HepG2 (cell line): ENCODE measurements at regions not wholly inside any gene's neighbourhood (a gene's known extent, or its start where the extent isn't known, plus 50 kb on each side); places are given as distances from the start of the nearest gene placed in this dataset.

ENCODE experiments used
- ATAC-seq: fragments of 200-7000 bp; cut with Tn5 transposase; 3 replicates; pipeline ENCODE4 v1.9.1; 2020; ENCODE audit warnings: mild to moderate bottlenecking, moderate library complexity
- BruUV-seq: library from RNA; stranded (reverse); fragments of 400-500 nt; replicated peaks from 2 replicates; lab custom pipeline; 2021; lab: Mats Ljungman, UMichigan
- CTCF ChIA-PET: fragments of 300-600 bp; formaldehyde crosslinking; extraction: SDS; loops from one replicate; lab custom pipeline; 2021; ENCODE audit warnings: low total read pairs, inconsistent platforms, low intra/inter-chr PET ratio; lab: Yijun Ruan, JAX
- POLR2A ChIA-PET: fragments of 350-600 bp; sonication (Branson Sonifier 250); formaldehyde crosslinking; loops from one replicate; lab custom pipeline; 2020; ENCODE audit warnings: antibody characterized with exemption, inconsistent platforms; lab: Yijun Ruan, JAX
- DNase-seq: peaks from one replicate; pipeline ENCODE4 v3.0.0-alpha.2; 2015; ENCODE audit warnings: low spot score
- FAIRE-seq: peaks from 3 replicates; lab custom pipeline; 2011; peaks lifted over from hg19 to GRCh38; lab: Jason Lieb, UNC
- H2AFZ ChIP-seq: one replicate; pipeline ENCODE4 v1.6.1; 2011; ENCODE audit warnings: low read length, inconsistent platforms
- H3K27ac ChIP-seq: fragments of 300-600 bp; 3 replicates; pipeline ENCODE4 v1.8.0; 2011; ENCODE audit warnings: mixed run types, mild to moderate bottlenecking, mixed read lengths, low read length, inconsistent platforms; ENCODE audit not compliant: insufficient read depth; ENCODE audit errors: extremely low read length
- H3K27me3 ChIP-seq, 2 experiments: fragments of 200-600 bp in 1 of 2; 2 replicates in 1 of 2; 3 replicates in 1 of 2; pipeline versions ENCODE4 v1.6.0 to v1.8.0; 2011; ENCODE audit warnings: low read length in 2 of 2, mild to moderate bottlenecking in 2 of 2, moderate library complexity in 2 of 2, inconsistent platforms in 1 of 2; ENCODE audit not compliant: insufficient read depth in 2 of 2, control insufficient read depth in 1 of 2
- H3K36me3 ChIP-seq, 2 experiments: fragments of 200-600 bp in 1 of 2; replicated peaks in 1 of 2; 2 replicates in 1 of 2; 3 replicates in 1 of 2; pipeline versions ENCODE4 v1.5.1 to v1.8.0; 2011; ENCODE audit warnings: low read length in 2 of 2, inconsistent platforms in 1 of 2; ENCODE audit not compliant: insufficient read depth in 2 of 2, control insufficient read depth in 1 of 2
- H3K4me1 ChIP-seq: 2 replicates; pipeline ENCODE4 v1.5.1; 2012; ENCODE audit warnings: low read length, inconsistent platforms; ENCODE audit not compliant: insufficient read depth
- H3K4me2 ChIP-seq: 2 replicates; pipeline ENCODE4 v1.6.0; 2011; ENCODE audit warnings: low read depth, low read length, inconsistent platforms
- H3K4me3 ChIP-seq, 3 experiments: fragments of 200-600 bp in 1 of 3; sonication (generic), shearing (Covaris generic) in 1 of 3; replicated peaks in 1 of 3; 2 replicates each; pipeline ENCODE4 v1.5.1; 2011 to 2016; ENCODE audit warnings: low read length in 3 of 3, inconsistent platforms in 2 of 3, low read depth in 2 of 3, mild to moderate bottlenecking in 2 of 3, control low read depth in 1 of 3, mixed read lengths in 1 of 3; ENCODE audit not compliant: insufficient read depth in 1 of 3
- H3K79me2 ChIP-seq: one replicate; pipeline ENCODE4 v1.6.1; 2011; ENCODE audit warnings: low read length, inconsistent platforms; ENCODE audit not compliant: insufficient read depth
- H3K9ac ChIP-seq: 2 replicates; pipeline ENCODE4 v1.6.0; 2011; ENCODE audit warnings: mild to moderate bottlenecking, low read depth, low read length, inconsistent platforms; ENCODE audit not compliant: insufficient read depth
- H3K9me3 ChIP-seq: 2 replicates; pipeline ENCODE4 v1.5.1; 2012; ENCODE audit warnings: mild to moderate bottlenecking, low read length
- H4K20me1 ChIP-seq: 2 replicates; pipeline ENCODE4 v1.6.0; 2011; ENCODE audit warnings: inconsistent platforms, mild to moderate bottlenecking, low read length, moderate library complexity; ENCODE audit not compliant: insufficient read depth
- AKAP8 ChIP-seq: sonication (generic); formaldehyde crosslinking; IDR thresholded peaks from 2 replicates; pipeline ENCODE4 v1.5.1; 2020; ENCODE audit warnings: mild to moderate bottlenecking, missing genetic modification reagents
- ARID3A ChIP-seq: IDR thresholded peaks from 2 replicates; pipeline ENCODE4 v1.6.1; 2012; ENCODE audit warnings: low read depth, low read length, improper control_type of control experiment
- ATF6 ChIP-seq: sonication (generic); formaldehyde crosslinking; conservative IDR thresholded peaks from 2 replicates; pipeline ENCODE4 v1.4.0; 2020; ENCODE audit warnings: missing genetic modification reagents
- CENPBD1 ChIP-seq: sonication (generic); formaldehyde crosslinking; IDR thresholded peaks from 2 replicates; pipeline ENCODE4 v1.8.0; 2022; ENCODE audit warnings: missing genetic modification reagents, low read depth, mild to moderate bottlenecking, borderline replicate concordance
- FOXO1 ChIP-seq: sonication (generic); formaldehyde crosslinking; IDR thresholded peaks from 2 replicates; pipeline ENCODE4 v1.4.0; 2020; ENCODE audit warnings: missing genetic modification reagents
- NR2F6 ChIP-seq, 2 experiments: IDR thresholded peaks; 2 replicates each; pipeline ENCODE4 v1.6.1; 2016; ENCODE audit warnings: antibody characterized with exemption in 1 of 2, mild to moderate bottlenecking in 1 of 2
- RAD51 ChIP-seq: fragments of 450-650 bp; IDR thresholded peaks from 2 replicates; pipeline ENCODE4 v1.6.1; 2016; ENCODE audit warnings: borderline replicate concordance
- SCMH1 ChIP-seq: sonication (generic); formaldehyde crosslinking; IDR thresholded peaks from 2 replicates; pipeline ENCODE4 v1.9.0; 2021; ENCODE audit warnings: missing genetic modification reagents, mild to moderate bottlenecking, borderline replicate concordance
- ZBTB1 ChIP-seq: sonication (generic); formaldehyde crosslinking; IDR thresholded peaks from 2 replicates; pipeline ENCODE4 v1.4.0; 2020; ENCODE audit warnings: missing genetic modification reagents, borderline replicate concordance
- ZEB1 ChIP-seq: IDR thresholded peaks from 2 replicates; pipeline ENCODE4 v1.6.1; 2012; ENCODE audit warnings: mild to moderate bottlenecking, low read depth, inconsistent platforms; ENCODE audit not compliant: insufficient replicate concordance
- ZGPAT ChIP-seq: IDR thresholded peaks from 2 replicates; pipeline ENCODE4 v1.6.1; 2016; ENCODE audit warnings: mild to moderate bottlenecking
- ZNF761 ChIP-seq: sonication (generic); formaldehyde crosslinking; conservative IDR thresholded peaks from 2 replicates; pipeline ENCODE4 v1.4.0; 2020; ENCODE audit warnings: mild to moderate bottlenecking, missing genetic modification reagents
- ZNF770 ChIP-seq: sonication (generic); formaldehyde crosslinking; IDR thresholded peaks from 2 replicates; pipeline ENCODE4 v1.5.0; 2020; ENCODE audit warnings: mild to moderate bottlenecking, missing genetic modification reagents
- ZNF839 ChIP-seq: sonication (generic); formaldehyde crosslinking; IDR thresholded peaks from 2 replicates; pipeline ENCODE4 v1.4.0; 2020; ENCODE audit warnings: missing genetic modification reagents, mild to moderate bottlenecking, borderline replicate concordance
- ZNF883 ChIP-seq: sonication (generic); formaldehyde crosslinking; IDR thresholded peaks from 2 replicates; pipeline ENCODE4 v1.5.1; 2020; ENCODE audit warnings: mild to moderate bottlenecking, missing genetic modification reagents; ENCODE audit errors: not compliant biosample characterization
- WGBS: methylation state at CpG from one replicate; pipeline ENCODE4 v1.1.6; 2017; ENCODE audit warnings: low lambda C conversion rate; 5-methylcytosine and 5-hydroxymethylcytosine counted together
- in situ Hi-C: cut with HindIII; loops from 2 replicates; pipeline ENCODE4 v1.10.0; 2017; ENCODE audit warnings: low pct_unique_long_range_greater_than_20kb; ENCODE audit not compliant: extremely low pct_ligation_motif_present
- intact Hi-C: fragments of 100-400 bp; cut with micrococcal nuclease; formaldehyde crosslinking; loops from one replicate; pipeline ENCODE4 v1.10.0; 2022; ENCODE audit not compliant: unreplicated experiment

GRCh38 chr3:106882297-106882696 lies 494.9 kb upstream of the CCDC54 start:
- in situ Hi-C loops, result no loop called here
- FAIRE-seq (no peak), ATAC-seq (no peak)
- POLR2A ChIA-PET, result no interaction called here
- H3K27ac ChIP-seq, result no peak overlapping the region
- H3K36me3 ChIP-seq, result no peaks in the 10 kb centered on the region
- 0% methylated on average over 2 of the region's 2 CpGs for WGBS
- H3K4me2 ChIP-seq, result no peak overlapping the region
- H2AFZ ChIP-seq, result no peak overlapping the region
- intact Hi-C loops, result no loop called here
- no peaks in the 10 kb centered on the region for H4K20me1 ChIP-seq
- H3K27me3 ChIP-seq, result no peaks in the 10 kb centered on the region
- no peak overlapping the region for H3K4me3 ChIP-seq
- no peaks in the 10 kb centered on the region for H3K79me2 ChIP-seq
- TF ChIP-seq SCMH1 (CRISPR knock-in tag) (no peak), ATF6 (CRISPR knock-in tag) (no peak), ZNF770 (CRISPR knock-in tag) (no peak), RAD51 (no peak), FOXO1 (CRISPR knock-in tag) (no peak), AKAP8 (no peak), CENPBD1 (CRISPR knock-in tag) (no peak), ZNF883 (CRISPR knock-in tag) (no peak), ZNF761 (no peak), ZNF839 (CRISPR knock-in tag) (no peak), ZGPAT (CRISPR knock-in tag) (no peak), ZEB1 (no peak), NR2F6 (IDR thresholded peaks at IDR 0.05) (no peak), NR2F6 (CRISPR knock-in tag; IDR thresholded peaks at IDR 0.05) (no peak), ARID3A (no peak), ZBTB1 (no peak)
- TF ChIP-seq, all 625 proteins: peak for 0
- no TSS peak for BruUV-seq
- Histone ChIP-seq H3K9me3 (no peaks in the 10 kb centered on the region), H3K4me1 (no peaks in the 10 kb centered on the region), H3K9ac (no peak overlapping the region)
- no peak for DNase-seq
- CTCF ChIA-PET, result no interaction called here
